Activated naive CD8-positive, alpha-beta T cell treated with anti-CD3 and anti-CD28 coated beads, Interleukin-2, amount 10 ng/mL, durations not matched to agents 7 days and 5 days (primary cell): ENCODE measurements at regions not wholly inside any gene's neighbourhood (a gene's known extent, or its start where the extent isn't known, plus 50 kb on each side); places are given as distances from the start of the nearest gene placed in this dataset.

Experiments used
- ATAC-seq: fragments of 150-1000 bp; cut with Tn5 transposase; one replicate; pipeline ENCODE4 v1.10.0; 2021; ENCODE audit warnings: low read depth, moderate library complexity
- POLR2A ChIA-PET: fragments of 350-600 bp; sonication (Branson Sonifier 250); formaldehyde crosslinking; loops from one replicate; lab custom pipeline; 2021; ENCODE audit warnings: antibody characterized with exemption; lab: Charles Lee
- DNase-seq: peaks from one replicate; pipeline ENCODE4 v3.0.0; 2021
- H3K27ac Mint-ChIP-seq: one replicate; pipeline ENCODE4 v1.8.0; 2022; ENCODE audit warnings: mild to moderate bottlenecking, mixed read lengths
- H3K27me3 Mint-ChIP-seq: one replicate; pipeline ENCODE4 v1.8.0; 2022; ENCODE audit warnings: mild to moderate bottlenecking, moderate library complexity, mixed read lengths
- H3K36me3 Mint-ChIP-seq: one replicate; pipeline ENCODE4 v1.8.0; 2021; ENCODE audit warnings: mild to moderate bottlenecking, mixed read lengths
- H3K4me1 Mint-ChIP-seq: one replicate; pipeline ENCODE4 v1.8.0; 2021; ENCODE audit warnings: mixed read lengths
- H3K4me3 Mint-ChIP-seq: one replicate; pipeline ENCODE4 v1.8.0; 2022; ENCODE audit warnings: mild to moderate bottlenecking, moderate library complexity, mixed read lengths
- H3K9me3 Mint-ChIP-seq: one replicate; pipeline ENCODE4 v1.8.0; 2021; ENCODE audit warnings: mixed read lengths

GRCh38 chr9:110066929-110067716 is 140.8 kb downstream of the C9orf152 start:
- peaks cover 1% of the 10 kb centered on the region for H3K9me3 Mint-ChIP-seq
- peaks cover 6% of the 10 kb centered on the region for H3K4me1 Mint-ChIP-seq
- no peak for ATAC-seq
- DNase-seq, result no peak
- H3K27me3 Mint-ChIP-seq, result peaks cover 25% of the 10 kb centered on the region
- no peak overlapping the region for H3K27ac Mint-ChIP-seq
- H3K4me3 Mint-ChIP-seq, result no peak overlapping the region
- POLR2A ChIA-PET, result no interaction called here
- H3K36me3 Mint-ChIP-seq, result peaks cover 1% of the 10 kb centered on the region

GRCh38 chr9:110068212-110068611 is 139.7 kb downstream of the C9orf152 start:
- POLR2A ChIA-PET, result no interaction called here
- Mint-ChIP-seq H3K27me3 (peaks cover 27% of the 10 kb centered on the region), H3K27ac (no peak overlapping the region), H3K36me3 (peaks cover 1% of the 10 kb centered on the region), H3K4me1 (peaks cover 6% of the 10 kb centered on the region), H3K9me3 (peaks cover 1% of the 10 kb centered on the region), H3K4me3 (no peak overlapping the region)
- no peak for DNase-seq
- no peak for ATAC-seq

DNA sequence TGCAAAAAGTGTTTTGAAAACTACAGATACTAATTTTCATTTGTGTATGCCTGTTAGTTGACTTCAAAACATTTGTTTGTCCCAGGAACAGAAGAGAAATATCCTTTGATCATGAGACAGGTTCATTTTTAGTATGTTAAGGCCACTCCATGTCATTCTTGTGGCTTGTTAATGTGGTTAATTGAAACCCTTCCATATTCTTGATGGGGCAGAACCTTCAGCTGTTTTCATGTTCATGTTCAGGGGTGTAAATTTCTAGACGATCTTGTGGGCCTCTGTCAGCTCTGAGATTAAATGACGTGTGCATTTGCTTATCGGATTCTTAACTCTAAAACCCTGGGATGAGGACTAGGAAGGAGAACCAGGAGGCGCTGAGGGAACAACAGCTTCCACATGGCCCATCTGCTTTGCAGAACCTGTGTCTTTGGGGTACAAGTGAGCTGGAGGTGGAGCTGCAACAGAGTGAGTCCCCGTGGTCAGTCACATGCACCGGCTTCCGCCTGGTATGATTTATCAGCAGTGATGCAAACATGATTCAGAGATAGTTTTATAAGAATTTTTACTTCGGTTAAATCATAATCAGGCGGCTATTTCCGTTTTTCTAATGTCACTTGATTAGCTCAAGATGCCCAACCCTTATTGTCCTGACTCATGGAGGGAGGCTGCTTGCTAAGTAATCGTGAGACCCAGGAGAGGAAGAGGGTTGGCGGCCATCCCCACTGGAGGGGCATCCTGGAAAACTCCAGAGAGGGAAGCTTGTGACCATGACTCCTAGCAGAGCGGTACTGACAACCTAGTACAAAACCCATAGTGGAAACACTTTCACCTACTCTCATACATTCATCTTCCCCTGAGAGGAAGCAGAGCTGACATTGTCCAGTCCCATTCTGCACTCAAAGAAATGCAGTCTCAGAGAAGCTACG is 138.4 kb downstream of the C9orf152 start:
- ATAC-seq (no peak), DNase-seq (no peak)
- no peak overlapping the region for H3K4me3 Mint-ChIP-seq
- peaks cover 6% of the 10 kb centered on the region for H3K4me1 Mint-ChIP-seq
- POLR2A ChIA-PET, result no interaction called here
- H3K36me3 Mint-ChIP-seq, result peaks cover 1% of the 10 kb centered on the region
- peaks cover 26% of the 10 kb centered on the region for H3K27me3 Mint-ChIP-seq
- H3K27ac Mint-ChIP-seq, result no peak overlapping the region
- peaks cover 1% of the 10 kb centered on the region for H3K9me3 Mint-ChIP-seq

- POLR2A ChIA-PET, result no interaction called here
These were observed 135.2 kb downstream of the C9orf152 start for GRCh38 chr9:110072597-110073355.

DNA sequence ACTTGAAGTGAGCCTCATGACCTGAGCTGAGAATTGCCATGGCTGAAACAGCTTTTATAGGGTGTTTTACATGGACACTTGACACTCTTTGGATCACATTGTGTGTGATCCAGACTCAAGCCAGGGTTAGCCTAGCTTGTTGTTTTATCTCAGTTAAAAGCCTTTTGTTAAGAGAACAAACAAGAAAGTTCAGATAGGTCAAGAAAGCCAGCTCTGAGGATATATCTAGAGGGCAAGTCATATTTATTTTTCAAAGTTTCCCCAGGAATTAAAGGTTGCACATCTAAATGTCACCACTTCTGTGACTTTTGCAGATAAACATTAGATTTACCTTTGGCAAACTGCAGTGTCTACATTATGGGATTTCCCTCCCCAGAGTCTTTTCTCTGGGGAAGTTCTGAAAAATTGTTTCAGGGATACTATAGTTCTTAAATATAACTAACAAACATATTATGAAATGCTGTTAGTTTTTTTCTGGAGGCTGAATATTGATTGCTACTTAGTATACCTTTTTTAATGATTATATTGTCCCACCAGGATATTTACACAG is 134.5 kb downstream of the C9orf152 start:
- POLR2A ChIA-PET, result no interaction called here
- Mint-ChIP-seq H3K9me3 (no peaks in the 10 kb centered on the region), H3K36me3 (no peaks in the 10 kb centered on the region), H3K27me3 (peaks cover 13% of the 10 kb centered on the region), H3K4me3 (no peak overlapping the region), H3K27ac (no peak overlapping the region), H3K4me1 (peaks cover 1% of the 10 kb centered on the region)
- no peak for ATAC-seq
- no peak for DNase-seq

More at GRCh38 chr9:110072597-110073355, 135.2 kb downstream of the C9orf152 start:
- DNase-seq, result no peak
- Mint-ChIP-seq H3K4me1 (peaks cover 1% of the 10 kb centered on the region), H3K36me3 (no peaks in the 10 kb centered on the region), H3K27ac (no peak overlapping the region), H3K9me3 (no peaks in the 10 kb centered on the region), H3K4me3 (no peak overlapping the region), H3K27me3 (peaks cover 17% of the 10 kb centered on the region)
- ATAC-seq, result no peak

DNA sequence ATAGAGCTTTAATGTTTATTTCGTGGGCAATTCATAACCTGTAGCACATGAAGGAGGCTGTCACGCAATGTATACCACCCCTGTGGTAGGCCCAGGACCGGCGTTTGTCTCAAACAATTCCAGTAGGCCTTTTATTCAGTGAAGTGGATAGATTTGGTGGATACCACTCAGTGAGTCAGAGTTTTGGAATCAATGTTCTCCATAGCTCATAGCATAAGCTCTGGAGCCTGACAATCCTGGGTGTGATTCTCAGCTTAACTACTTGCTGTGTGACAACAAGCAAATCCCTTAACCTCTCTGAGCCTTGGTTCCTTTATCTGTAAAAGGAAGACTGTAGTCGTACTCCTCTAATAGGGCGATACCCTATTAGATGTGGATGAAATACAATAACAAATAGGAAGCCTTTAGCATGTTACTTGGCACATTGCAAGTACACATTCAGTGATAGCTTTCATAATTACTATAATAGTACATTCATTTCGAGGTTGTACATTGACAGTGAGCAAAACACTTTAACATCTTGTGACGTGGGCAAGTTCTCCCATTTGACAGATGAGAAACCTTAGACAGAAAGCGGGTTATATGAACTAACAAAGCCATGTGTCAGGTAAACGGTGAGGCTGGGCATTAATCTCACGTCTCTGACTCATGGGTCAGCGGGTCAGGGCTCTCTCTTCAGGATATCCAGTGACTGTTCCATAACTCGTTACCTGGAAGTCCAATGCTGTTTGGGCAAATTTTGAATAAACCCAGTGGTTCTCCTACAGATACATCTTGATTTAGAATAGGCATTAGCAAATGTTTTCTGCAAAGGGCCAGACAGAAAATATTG is 130.8 kb downstream of the C9orf152 start:
- H3K4me3 Mint-ChIP-seq, result no peak overlapping the region
- no peak for DNase-seq
- no peaks in the 10 kb centered on the region for H3K36me3 Mint-ChIP-seq
- H3K4me1 Mint-ChIP-seq, result peaks cover 6% of the 10 kb centered on the region
- ATAC-seq, result no peak
- POLR2A ChIA-PET, result no interaction called here
- H3K27ac Mint-ChIP-seq, result no peak overlapping the region
- no peaks in the 10 kb centered on the region for H3K9me3 Mint-ChIP-seq
- peaks cover 8% of the 10 kb centered on the region for H3K27me3 Mint-ChIP-seq

DNA sequence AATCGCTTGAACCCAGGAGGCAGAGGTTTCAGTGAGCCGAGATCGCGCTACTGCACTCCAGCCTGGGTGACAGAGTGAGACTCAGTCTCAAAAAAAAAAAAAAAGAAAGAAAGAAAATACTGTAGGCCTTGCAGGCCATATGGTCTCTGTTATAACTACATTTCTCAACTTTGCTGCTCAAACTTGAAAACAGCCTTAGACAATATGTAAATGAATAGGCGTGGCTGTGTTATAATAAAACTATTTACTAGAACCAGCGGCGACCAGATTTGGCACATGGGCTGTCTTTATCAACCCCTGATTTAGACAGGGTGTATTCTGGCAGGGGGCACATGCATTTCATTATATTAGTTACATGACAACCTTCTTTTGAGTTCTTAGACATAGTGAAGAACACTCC is 130.0 kb downstream of the C9orf152 start:
- H3K9me3 Mint-ChIP-seq, result no peaks in the 10 kb centered on the region
- H3K4me1 Mint-ChIP-seq, result peaks cover 7% of the 10 kb centered on the region
- no peak overlapping the region for H3K27ac Mint-ChIP-seq
- no peaks in the 10 kb centered on the region for H3K36me3 Mint-ChIP-seq
- H3K4me3 Mint-ChIP-seq, result no peak overlapping the region
- ATAC-seq (no peak), DNase-seq (no peak)
- H3K27me3 Mint-ChIP-seq, result peaks cover 3% of the 10 kb centered on the region
- POLR2A ChIA-PET, result no interaction called here

DNA sequence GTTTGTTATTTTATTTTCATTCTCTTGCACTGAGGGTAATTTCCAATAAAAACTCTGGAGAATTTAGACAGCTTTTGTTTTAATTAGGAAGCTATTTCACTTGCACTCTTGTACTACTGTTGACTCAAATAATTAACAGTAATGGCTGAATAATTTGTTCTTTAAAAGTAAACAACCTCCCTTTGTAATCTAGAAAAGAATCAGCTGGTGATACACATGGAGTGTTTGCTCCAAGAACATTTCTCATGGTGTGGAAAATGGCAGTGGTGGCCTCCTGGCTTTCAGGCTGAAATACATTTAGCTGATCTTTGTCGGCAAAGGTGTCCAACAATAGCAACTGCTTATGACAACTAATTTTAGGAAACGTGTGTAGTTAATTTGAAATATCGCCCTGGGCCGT is 129.4 kb downstream of the C9orf152 start:
- no peak for DNase-seq
- H3K4me1 Mint-ChIP-seq, result peaks cover 7% of the 10 kb centered on the region
- no peaks in the 10 kb centered on the region for H3K36me3 Mint-ChIP-seq
- POLR2A ChIA-PET, result no interaction called here
- no peak overlapping the region for H3K4me3 Mint-ChIP-seq
- no peak overlapping the region for H3K27ac Mint-ChIP-seq
- no peaks in the 10 kb centered on the region for H3K9me3 Mint-ChIP-seq
- ATAC-seq, result no peak
- H3K27me3 Mint-ChIP-seq, result peaks cover 3% of the 10 kb centered on the region

GRCh38 chr9:110081395-110081794 is 126.6 kb downstream of the C9orf152 start:
- DNase-seq, result no peak
- Mint-ChIP-seq H3K36me3 (no peaks in the 10 kb centered on the region), H3K27me3 (no peaks in the 10 kb centered on the region), H3K27ac (no peak overlapping the region), H3K4me3 (no peak overlapping the region), H3K4me1 (peaks cover 7% of the 10 kb centered on the region), H3K9me3 (no peaks in the 10 kb centered on the region)
- POLR2A ChIA-PET, result no interaction called here
- ATAC-seq, result no peak

GRCh38 chr9:110083866-110084265 is 124.1 kb downstream of the C9orf152 start:
- DNase-seq (no peak), ATAC-seq (no peak)
- POLR2A ChIA-PET, result no interaction called here
- Mint-ChIP-seq H3K4me3 (no peak overlapping the region), H3K27ac (no peak overlapping the region), H3K9me3 (no peaks in the 10 kb centered on the region), H3K36me3 (no peaks in the 10 kb centered on the region), H3K27me3 (peaks cover 2% of the 10 kb centered on the region), H3K4me1 (peaks cover 8% of the 10 kb centered on the region)

- POLR2A ChIA-PET, result no interaction called here
- DNase-seq (no peak), ATAC-seq (no peak)
- peaks cover 2% of the 10 kb centered on the region for H3K27me3 Mint-ChIP-seq
- peaks cover 5% of the 10 kb centered on the region for H3K4me1 Mint-ChIP-seq
- no peak overlapping the region for H3K4me3 Mint-ChIP-seq
- no peak overlapping the region for H3K27ac Mint-ChIP-seq
- no peaks in the 10 kb centered on the region for H3K36me3 Mint-ChIP-seq
- no peaks in the 10 kb centered on the region for H3K9me3 Mint-ChIP-seq
These were observed 121.4 kb downstream of the C9orf152 start for GRCh38 chr9:110086537-110086936.

DNA sequence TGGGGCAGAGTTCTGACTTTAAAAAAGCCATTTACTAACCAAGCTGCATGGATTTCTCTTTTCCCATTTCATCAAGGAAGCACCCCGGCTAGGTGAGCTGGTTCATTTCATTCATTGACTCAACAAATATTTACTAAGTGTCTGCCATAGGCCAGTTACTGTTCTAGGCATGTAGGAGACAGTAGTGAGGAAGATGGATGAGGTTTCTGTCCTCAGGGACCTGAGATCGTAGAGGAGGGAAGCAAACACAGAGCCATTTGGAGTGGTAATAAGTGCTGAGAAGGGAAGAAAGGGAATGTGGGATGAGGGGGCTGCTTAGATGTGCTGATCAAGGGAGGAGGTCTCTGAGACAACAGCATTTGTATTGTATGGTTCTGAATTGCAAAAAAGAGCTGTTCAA is 120.4 kb downstream of the C9orf152 start:
- Mint-ChIP-seq H3K27ac (no peak overlapping the region), H3K4me3 (no peak overlapping the region), H3K4me1 (peaks cover 1% of the 10 kb centered on the region), H3K9me3 (no peaks in the 10 kb centered on the region), H3K36me3 (no peaks in the 10 kb centered on the region), H3K27me3 (peaks cover 4% of the 10 kb centered on the region)
- ATAC-seq, result no peak
- POLR2A ChIA-PET, result no interaction called here
- no peak for DNase-seq
